HG02884 (cell line): ENCODE measurements at regions not wholly inside any gene's neighbourhood (a gene's known extent, or its start where the extent isn't known, plus 50 kb on each side); places are given as distances from the start of the nearest gene placed in this dataset.
A peak's percentile ranks its signal among the peaks of the same experiment; 100 is the strongest.

ENCODE experiments used
- ATAC-seq: cut with Tn5 transposase; IDR thresholded peaks from one replicate; pipeline ENCODE4 v1.9.1; 2021; ENCODE audit warnings: mild to moderate bottlenecking, moderate library complexity; ENCODE audit not compliant: unreplicated experiment

- ATAC-seq, result no peak
Measured at GRCh38 chr2:3138621-3139020, 239.0 kb downstream of the EIPR1 start.

DNA sequence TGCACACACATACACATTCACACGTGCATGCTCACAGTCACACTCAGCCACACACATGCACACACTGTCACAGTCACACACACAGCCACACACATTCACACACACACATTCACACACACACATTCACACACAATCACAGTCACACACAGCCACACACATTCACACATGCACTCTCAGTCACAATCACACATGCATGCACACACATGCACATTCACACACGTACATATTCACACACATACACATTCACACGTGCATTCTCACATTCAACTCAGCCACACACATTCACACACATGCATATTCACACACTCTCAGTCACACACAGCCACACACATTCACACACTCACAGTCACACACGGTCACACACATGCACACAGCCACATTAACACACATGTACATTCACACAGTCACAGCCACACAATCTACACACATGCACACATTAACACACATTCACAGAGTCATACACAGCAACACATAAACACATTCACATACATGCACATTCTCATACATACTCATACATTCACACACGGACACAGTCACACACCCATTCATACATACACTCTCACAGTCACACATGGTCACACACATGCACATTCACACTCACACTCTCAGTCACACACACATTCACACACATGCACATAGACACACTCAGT lies 239.8 kb downstream of the EIPR1 start:
- no peak for ATAC-seq

DNA sequence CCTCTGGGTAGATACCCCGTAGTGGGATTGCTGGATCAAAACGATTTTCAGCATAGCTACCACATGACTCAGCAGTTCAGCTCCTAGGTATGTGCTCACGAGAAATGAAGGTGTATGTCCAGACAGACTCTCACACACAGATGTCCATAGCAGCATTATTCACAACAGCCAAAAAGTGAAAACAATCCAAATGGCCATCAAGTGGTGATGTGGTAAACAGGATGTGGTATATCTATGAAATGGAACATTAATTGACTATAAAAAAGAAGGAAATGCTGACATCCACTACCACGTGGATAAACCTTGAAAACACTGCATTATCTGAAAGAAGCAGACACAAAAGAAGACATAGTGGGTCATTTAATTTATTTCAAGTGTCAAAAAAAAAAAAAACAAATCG lies 241.9 kb downstream of the EIPR1 start:
- no peak for ATAC-seq

- no peak for ATAC-seq
Measured at GRCh38 chr2:3134026-3134571, 243.5 kb downstream of the EIPR1 start.

DNA sequence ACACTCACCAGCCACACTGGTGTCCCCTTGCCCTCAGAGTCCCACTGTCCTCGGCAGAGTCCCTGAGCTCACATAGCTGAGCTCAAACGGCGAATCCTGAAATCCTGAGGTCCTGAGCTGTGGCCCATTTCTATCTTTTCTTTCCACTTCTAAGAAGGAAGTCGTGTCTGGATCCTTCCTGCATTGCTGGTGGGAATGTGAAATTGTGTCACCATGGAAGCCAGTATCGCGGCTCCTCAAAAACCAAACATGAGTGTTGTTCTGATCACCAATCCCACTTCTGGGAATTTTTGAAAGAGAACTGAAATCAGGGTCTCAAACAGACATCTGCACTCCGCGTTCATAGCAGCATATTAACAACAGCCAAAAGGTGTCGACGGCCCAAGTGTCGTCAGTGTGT lies 244.7 kb downstream of the EIPR1 start:
- no peak for ATAC-seq

- no peak for ATAC-seq
Measured at GRCh38 chr2:3132466-3132865, 245.2 kb downstream of the EIPR1 start.

GRCh38 chr2:3131636-3132326 lies 245.8 kb downstream of the EIPR1 start:
- no peak for ATAC-seq

- ATAC-seq, result no peak
Measured at GRCh38 chr2:3130889-3131635, 246.6 kb downstream of the EIPR1 start.

GRCh38 chr2:3130444-3130843 lies 247.2 kb downstream of the EIPR1 start:
- no peak for ATAC-seq

DNA sequence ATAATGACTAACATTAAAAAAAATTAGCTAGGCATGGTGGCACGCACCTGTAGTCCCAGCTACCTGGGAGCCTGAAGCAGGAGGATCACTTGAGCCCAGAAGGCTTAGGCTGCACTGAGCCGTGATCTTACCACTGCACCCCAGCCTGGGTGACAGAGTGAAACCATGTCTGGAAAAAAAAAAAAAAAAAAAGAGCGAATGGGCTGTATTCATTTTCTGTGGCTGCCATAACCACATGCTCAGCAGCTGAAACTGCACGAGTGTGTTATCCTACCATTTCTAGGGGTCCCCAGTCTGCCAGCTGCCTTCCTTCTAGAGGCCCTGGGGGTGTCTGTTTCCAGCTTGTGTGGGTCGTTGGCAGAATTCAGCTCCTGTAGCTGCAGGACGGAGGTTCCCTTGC lies 247.8 kb downstream of the EIPR1 start:
- ATAC-seq, result no peak

DNA sequence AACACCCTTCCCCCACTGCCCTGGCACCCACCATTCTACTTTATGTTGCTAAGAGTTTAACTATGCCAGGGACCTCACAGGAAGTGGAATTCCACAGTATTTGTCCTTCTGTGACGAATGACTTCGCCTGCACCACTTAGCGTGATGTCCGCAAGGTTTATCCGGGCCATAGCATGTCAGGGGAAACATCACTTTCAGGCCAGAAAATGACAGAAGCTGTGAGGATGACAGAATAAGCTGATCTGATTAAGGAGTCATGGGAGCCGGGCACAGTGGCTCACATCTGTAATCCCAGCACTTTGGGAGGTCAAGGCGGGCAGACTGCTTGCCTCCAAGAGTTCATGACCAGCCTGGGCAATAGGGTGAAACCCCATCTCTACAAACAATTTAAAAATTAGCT lies 248.8 kb downstream of the EIPR1 start:
- no peak for ATAC-seq

GRCh38 chr2:3127710-3128109 lies 249.9 kb downstream of the EIPR1 start:
- no peak for ATAC-seq

DNA sequence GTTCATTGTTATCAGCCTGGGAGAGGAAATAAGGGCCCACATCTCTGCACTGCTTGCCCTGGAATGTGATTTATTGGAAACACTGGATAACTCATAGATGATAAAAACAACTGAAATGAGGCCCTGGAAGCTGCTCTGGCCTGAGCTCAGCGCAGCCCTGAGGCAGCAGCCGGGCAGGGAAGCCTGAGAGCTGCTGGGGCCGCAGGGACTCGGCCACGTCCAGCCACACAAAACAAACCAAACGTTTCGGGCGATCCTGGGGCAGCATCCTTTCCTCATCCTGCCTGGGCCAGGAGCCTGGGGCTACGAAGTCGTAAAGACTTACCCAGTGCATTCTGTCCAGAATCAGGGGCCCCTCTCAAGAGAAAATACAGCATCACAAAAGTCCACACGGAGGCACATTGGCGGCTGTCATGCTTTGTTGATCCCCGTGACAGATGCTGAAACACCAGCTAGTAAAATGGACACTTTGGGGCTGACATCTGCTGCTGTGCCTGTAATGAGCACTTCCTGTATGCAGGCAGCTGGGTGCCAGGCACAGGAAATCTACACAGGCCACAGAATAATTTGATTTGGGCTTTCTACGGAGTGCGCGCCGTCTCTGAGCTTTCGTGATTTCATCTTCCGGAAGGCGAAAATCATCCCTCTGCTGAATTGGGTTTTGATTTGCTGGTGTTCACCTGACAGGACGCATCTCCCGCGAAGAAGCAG lies 250.6 kb downstream of the EIPR1 start:
- ATAC-seq, result peak; percentile 51

DNA sequence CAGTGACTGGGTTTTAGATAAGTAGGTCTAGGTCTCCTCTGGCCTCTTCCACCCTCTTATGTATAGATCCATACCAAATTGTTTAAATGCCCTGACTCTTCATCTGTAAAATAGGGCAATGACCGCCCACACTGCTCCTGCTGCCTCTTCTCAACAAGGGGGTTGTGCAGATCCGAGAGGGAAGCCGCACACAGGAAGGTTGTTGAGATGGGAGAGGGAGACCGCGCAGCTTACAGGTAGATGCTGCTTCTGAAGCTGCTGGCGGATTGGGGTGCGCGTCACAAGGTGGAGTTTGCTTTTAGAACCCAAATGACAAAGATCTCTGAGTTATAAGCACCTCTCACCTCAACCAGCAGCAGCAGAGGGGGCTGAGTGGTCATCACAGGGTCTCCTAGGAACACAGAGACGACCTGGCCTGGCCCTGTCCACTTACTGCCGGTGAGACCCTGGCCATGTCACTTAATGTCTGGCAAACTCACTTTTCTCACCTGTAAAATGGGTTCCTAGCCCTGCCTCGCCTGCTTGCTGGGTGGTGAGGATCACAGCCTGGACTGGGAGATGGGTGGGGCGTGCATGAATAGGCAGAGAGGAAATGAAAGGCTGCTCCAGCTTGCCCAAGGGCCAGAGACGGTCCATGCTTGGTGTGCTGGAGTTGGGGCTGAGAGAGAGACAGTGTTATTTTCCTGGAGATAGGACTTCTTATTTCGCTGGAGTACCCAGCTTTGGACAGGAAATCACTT lies 251.3 kb downstream of the EIPR1 start:
- no peak for ATAC-seq

DNA sequence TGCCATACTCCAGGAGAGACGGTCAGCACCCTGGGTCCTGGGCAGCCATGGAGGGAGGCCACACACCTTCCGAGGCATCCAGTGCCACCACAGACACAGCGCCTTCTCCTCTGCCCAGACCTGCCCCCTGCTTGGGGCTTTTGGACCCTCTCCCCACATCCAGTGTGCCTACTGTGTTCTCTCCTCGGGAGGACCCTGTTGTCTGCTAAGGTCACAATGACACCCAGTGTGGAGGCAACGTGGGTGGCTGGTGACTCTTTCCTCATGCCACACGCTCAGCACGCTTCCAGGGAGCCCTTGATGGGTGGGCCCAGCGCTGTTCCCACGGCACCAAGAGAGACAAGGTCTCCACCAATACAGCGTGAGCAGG lies 251.9 kb downstream of the EIPR1 start:
- no peak for ATAC-seq

- ATAC-seq, result no peak
Measured at GRCh38 chr2:3125001-3125760, 252.4 kb downstream of the EIPR1 start.

DNA sequence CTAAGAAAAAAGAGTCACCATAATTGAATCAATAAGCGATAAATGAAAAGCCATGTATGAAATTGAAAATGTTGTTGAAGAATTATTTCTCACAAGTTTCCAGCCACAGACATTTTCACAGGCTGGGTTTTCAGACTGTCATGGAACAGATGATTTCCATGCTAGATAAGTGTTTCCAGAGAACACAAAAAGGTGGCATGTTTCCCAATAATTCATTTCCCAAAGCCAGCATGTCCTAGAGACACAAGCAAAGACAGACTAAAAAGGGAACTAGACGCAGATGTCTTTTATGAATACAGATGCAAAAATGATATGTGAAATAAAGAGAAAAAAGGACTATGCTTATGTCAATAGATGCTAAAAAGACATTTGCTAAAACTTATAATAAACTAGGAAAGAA lies 255.1 kb downstream of the EIPR1 start:
- ATAC-seq, result no peak

GRCh38 chr2:3121601-3122000 lies 256.0 kb downstream of the EIPR1 start:
- ATAC-seq, result no peak

DNA sequence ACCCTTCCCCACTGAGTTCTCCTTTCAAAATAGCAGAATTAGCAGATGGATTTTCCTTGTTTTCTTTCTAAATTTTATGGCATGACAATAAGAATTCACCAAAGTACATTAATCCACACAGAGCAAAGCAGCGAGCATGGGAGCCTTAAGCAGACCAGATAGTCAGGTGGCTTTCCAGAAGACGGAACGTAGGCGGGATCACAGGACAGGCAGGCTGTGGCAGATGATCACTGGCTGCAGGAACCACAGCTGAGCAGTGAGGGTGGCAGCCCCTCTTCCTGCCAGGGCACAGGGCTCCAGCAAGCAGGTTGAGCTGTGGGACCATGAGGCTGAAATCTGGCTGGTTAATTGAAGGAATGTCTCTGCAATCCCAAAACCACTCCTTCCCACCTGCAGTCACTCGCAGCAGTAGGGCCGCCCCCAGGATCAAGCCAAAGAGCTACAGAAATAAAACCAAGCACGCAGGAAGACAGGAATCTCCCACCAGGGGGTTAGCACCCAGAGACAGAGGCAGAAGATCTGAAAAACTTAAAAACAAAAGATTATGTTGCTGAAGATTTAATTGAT lies 259.9 kb downstream of the EIPR1 start:
- ATAC-seq, result no peak

GRCh38 chr2:3116371-3116770 lies 261.2 kb downstream of the EIPR1 start:
- ATAC-seq, result no peak
